ENCODE measurements at regions not wholly inside any gene's neighbourhood (a gene's known extent, or its start where the extent isn't known, plus 50 kb on each side); places are given as distances from the start of the nearest gene placed in this dataset.

DNA sequence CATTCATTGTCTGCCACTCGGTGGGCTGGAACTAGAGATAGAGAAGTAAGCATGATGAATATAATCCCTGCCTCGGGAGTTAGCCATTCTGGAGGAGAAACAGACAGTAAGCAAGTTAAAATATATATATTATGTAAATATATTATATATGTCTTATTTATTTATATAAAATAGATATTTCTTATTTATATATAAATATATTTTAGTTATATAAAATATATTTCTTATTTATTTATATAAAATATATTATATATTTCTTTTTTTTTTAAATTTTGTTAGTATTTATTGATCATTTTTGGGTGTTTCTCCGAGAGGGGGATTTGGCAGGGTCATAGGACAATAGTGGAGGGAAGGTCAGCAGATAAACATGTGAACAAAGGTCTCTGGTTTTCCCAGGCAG lies 78.1 kb upstream of the TBX5 start:
- no peak for DNase-seq
- Histone ChIP-seq H3K9me2 (ENCODE audit: insufficient read depth) (no peaks in the 10 kb centered on the region), H3K27me3 (ENCODE audit: insufficient read depth, low read depth) (peaks cover 44% of the 10 kb centered on the region), H3K4me3 (no peak overlapping the region), H3F3A (ENCODE audit: insufficient read depth, low read depth) (no peaks in the 10 kb centered on the region), H3K79me2 (ENCODE audit: low read depth) (no peaks in the 10 kb centered on the region), H2AFZ (no peak overlapping the region), H3K36me3 (ENCODE audit: low read depth) (no peaks in the 10 kb centered on the region), H3K4me2 (no peak overlapping the region), H3K4me1 (replicated peaks; ENCODE audit: insufficient read depth) (no peaks in the 10 kb centered on the region), H4K20me1 (ENCODE audit: insufficient read depth) (no peaks in the 10 kb centered on the region), H3K9me3 (ENCODE audit: insufficient read depth, low read depth) (no peaks in the 10 kb centered on the region), H3K27ac (no peak overlapping the region)
- CTCF ChIA-PET, result no interaction called here
- TF ChIP-seq, protein P1, sequence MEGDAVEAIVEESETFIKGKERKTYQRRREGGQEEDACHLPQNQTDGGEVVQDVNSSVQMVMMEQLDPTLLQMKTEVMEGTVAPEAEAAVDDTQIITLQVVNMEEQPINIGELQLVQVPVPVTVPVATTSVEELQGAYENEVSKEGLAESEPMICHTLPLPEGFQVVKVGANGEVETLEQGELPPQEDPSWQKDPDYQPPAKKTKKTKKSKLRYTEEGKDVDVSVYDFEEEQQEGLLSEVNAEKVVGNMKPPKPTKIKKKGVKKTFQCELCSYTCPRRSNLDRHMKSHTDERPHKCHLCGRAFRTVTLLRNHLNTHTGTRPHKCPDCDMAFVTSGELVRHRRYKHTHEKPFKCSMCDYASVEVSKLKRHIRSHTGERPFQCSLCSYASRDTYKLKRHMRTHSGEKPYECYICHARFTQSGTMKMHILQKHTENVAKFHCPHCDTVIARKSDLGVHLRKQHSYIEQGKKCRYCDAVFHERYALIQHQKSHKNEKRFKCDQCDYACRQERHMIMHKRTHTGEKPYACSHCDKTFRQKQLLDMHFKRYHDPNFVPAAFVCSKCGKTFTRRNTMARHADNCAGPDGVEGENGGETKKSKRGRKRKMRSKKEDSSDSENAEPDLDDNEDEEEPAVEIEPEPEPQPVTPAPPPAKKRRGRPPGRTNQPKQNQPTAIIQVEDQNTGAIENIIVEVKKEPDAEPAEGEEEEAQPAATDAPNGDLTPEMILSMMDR (conservative IDR thresholded peaks at IDR 0.05), result no peak
- TF ChIP-seq EZH2 (IDR thresholded peaks at IDR 0.05; ENCODE audit: low read depth), result no peak
- POLR2A ChIA-PET (ENCODE audit: unreplicated experiment), result interaction anchor here (0.6 kb wide), 1 partner anchor 1491 kb away, joined by 3 read pairs; no protein-coding TSS in a partner anchor
- no TSS peak for BruUV-seq (replicated peaks)
- intact Hi-C loops (cut with micrococcal nuclease; ENCODE audit: unreplicated experiment), result no loop called here

DNA sequence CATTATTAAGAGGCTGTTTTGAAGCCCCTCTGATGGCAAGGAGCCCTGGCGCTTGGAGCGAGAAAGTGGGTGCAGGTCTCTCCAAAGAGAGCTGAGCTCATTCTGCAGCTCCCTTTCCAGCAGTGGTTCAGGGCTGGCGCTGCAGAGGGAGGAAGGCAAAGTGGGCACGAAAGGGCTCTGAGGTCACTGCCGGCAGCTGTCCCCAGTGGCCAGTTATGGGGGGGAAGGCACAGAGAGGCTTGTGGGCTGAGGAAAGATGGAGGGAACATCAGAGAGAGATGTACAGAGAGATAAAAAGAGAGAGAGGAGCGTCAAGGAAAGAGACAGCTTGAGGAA lies 75.2 kb upstream of the TBX5 start:
- no peaks in the 10 kb centered on the region for H3K36me3 ChIP-seq (ENCODE audit: low read depth)

GRCh38 chr12:114480337-114481199 lies 74.6 kb upstream of the TBX5 start:
- H3K27ac ChIP-seq, result no peak overlapping the region
- POLR2A ChIA-PET (ENCODE audit: unreplicated experiment), result no interaction called here

More for the DNA sequence above, 75.2 kb upstream of the TBX5 start:
- BruUV-seq (replicated peaks), result no TSS peak
- intact Hi-C loops (cut with micrococcal nuclease; ENCODE audit: unreplicated experiment), result no loop called here
- H2AFZ ChIP-seq, result no peak overlapping the region
- no peaks in the 10 kb centered on the region for H4K20me1 ChIP-seq (ENCODE audit: insufficient read depth)
- DNase-seq, result no peak
- TF ChIP-seq, protein P1 (conservative IDR thresholded peaks at IDR 0.05), result no peak
- TF ChIP-seq EZH2 (IDR thresholded peaks at IDR 0.05; ENCODE audit: low read depth), result no peak
- no peaks in the 10 kb centered on the region for H3F3A ChIP-seq (ENCODE audit: insufficient read depth, low read depth)
- H3K27ac ChIP-seq, result no peak overlapping the region
- no peaks in the 10 kb centered on the region for H3K4me1 ChIP-seq (replicated peaks; ENCODE audit: insufficient read depth)
- no peaks in the 10 kb centered on the region for H3K9me2 ChIP-seq (ENCODE audit: insufficient read depth)
- no peak overlapping the region for H3K4me3 ChIP-seq
- H3K27me3 ChIP-seq (ENCODE audit: insufficient read depth, low read depth), result peaks cover 65% of the 10 kb centered on the region
- ChIA-PET POLR2A (ENCODE audit: unreplicated experiment) (no interaction called here), CTCF (no interaction called here)
- H3K9me3 ChIP-seq (ENCODE audit: insufficient read depth, low read depth), result no peaks in the 10 kb centered on the region
- no peak overlapping the region for H3K4me2 ChIP-seq
- H3K79me2 ChIP-seq (ENCODE audit: low read depth), result no peaks in the 10 kb centered on the region

More at GRCh38 chr12:114480337-114481199, 74.6 kb upstream of the TBX5 start:
- intact Hi-C loops (cut with micrococcal nuclease; ENCODE audit: unreplicated experiment), result no loop called here
- no peak overlapping the region for H3K4me3 ChIP-seq
- no TSS peak for BruUV-seq (replicated peaks)
- H3K79me2 ChIP-seq (ENCODE audit: low read depth), result no peaks in the 10 kb centered on the region
- TF ChIP-seq, protein P1 (conservative IDR thresholded peaks at IDR 0.05), result no peak
- no peak for TF ChIP-seq EZH2 (IDR thresholded peaks at IDR 0.05; ENCODE audit: low read depth)
- H3K4me1 ChIP-seq (replicated peaks; ENCODE audit: insufficient read depth), result no peaks in the 10 kb centered on the region
- H3K9me3 ChIP-seq (ENCODE audit: insufficient read depth, low read depth), result no peaks in the 10 kb centered on the region
- DNase-seq, result no peak
- H3K27me3 ChIP-seq (ENCODE audit: insufficient read depth, low read depth), result peaks cover 71% of the 10 kb centered on the region
- no peaks in the 10 kb centered on the region for H3K36me3 ChIP-seq (ENCODE audit: low read depth)
- no peaks in the 10 kb centered on the region for H3K9me2 ChIP-seq (ENCODE audit: insufficient read depth)
- no peak overlapping the region for H2AFZ ChIP-seq
- CTCF ChIA-PET, result no interaction called here
- no peaks in the 10 kb centered on the region for H4K20me1 ChIP-seq (ENCODE audit: insufficient read depth)
- no peaks in the 10 kb centered on the region for H3F3A ChIP-seq (ENCODE audit: insufficient read depth, low read depth)
- no peak overlapping the region for H3K4me2 ChIP-seq
